IPS-15b (cell line): ENCODE measurements at regions not wholly inside any gene's neighbourhood (a gene's known extent, or its start where the extent isn't known, plus 50 kb on each side); places are given as distances from the start of the nearest gene placed in this dataset.

Source experiments
- H3K27me3 ChIP-seq: one replicate; pipeline ENCODE4 v1.6.1; 2013; ENCODE audit warnings: low read length; ENCODE audit not compliant: control insufficient read depth, insufficient read depth
- H3K36me3 ChIP-seq: one replicate; pipeline ENCODE4 v1.6.1; 2013; ENCODE audit warnings: low read length; ENCODE audit not compliant: control insufficient read depth, insufficient read depth
- H3K4me1 ChIP-seq: one replicate; pipeline ENCODE4 v1.6.1; 2013; ENCODE audit warnings: mild to moderate bottlenecking, low read length; ENCODE audit not compliant: control insufficient read depth, insufficient read depth
- H3K4me3 ChIP-seq: one replicate; pipeline ENCODE4 v1.5.1; 2013; ENCODE audit warnings: low read depth, low read length
- H3K9ac ChIP-seq: one replicate; pipeline ENCODE4 v1.6.1; 2013; ENCODE audit warnings: low read depth, mild to moderate bottlenecking, low read length
- H3K9me3 ChIP-seq: one replicate; pipeline ENCODE4 v1.6.1; 2013; ENCODE audit warnings: mild to moderate bottlenecking, low read length; ENCODE audit not compliant: control insufficient read depth, insufficient read depth

DNA sequence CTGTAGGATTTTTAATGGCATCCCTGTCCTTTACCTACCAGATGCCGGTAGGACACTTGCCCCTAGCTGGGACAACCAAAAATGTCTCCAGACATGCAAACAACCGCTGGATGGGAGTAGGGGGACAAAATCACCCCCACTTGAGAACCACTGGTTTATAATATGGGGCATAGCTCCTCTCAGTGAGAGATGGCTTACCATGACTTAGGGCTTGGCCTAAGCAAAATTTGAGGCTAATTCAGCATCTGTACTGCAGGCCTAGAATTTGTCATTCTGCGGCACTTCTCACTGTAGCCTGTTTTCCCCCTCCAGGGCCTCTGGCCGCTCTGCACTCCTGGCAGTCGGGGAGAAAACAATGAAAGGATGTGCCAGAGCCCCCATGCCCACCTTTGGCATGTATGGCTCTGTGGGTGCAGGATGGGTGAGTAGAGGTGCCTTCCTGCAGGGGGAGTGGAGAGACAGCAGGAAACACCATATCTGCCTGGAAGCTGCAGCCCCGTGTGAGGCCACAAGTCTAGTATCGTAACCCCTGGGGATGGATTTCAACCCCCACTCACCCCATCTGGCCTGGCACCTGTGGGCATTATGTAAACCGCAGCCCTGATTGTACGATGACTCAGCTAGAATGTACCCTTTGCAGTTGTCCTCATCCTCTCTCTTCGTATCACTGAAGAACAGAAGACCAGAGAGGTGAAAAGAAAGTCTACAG lies 268.1 kb downstream of the SOX9 start:
- Histone ChIP-seq H3K4me3 (no peak overlapping the region), H3K9me3 (no peaks in the 10 kb centered on the region), H3K27me3 (peaks cover 2% of the 10 kb centered on the region), H3K4me1 (peaks cover 2% of the 10 kb centered on the region), H3K36me3 (no peaks in the 10 kb centered on the region), H3K9ac (no peak overlapping the region)

DNA sequence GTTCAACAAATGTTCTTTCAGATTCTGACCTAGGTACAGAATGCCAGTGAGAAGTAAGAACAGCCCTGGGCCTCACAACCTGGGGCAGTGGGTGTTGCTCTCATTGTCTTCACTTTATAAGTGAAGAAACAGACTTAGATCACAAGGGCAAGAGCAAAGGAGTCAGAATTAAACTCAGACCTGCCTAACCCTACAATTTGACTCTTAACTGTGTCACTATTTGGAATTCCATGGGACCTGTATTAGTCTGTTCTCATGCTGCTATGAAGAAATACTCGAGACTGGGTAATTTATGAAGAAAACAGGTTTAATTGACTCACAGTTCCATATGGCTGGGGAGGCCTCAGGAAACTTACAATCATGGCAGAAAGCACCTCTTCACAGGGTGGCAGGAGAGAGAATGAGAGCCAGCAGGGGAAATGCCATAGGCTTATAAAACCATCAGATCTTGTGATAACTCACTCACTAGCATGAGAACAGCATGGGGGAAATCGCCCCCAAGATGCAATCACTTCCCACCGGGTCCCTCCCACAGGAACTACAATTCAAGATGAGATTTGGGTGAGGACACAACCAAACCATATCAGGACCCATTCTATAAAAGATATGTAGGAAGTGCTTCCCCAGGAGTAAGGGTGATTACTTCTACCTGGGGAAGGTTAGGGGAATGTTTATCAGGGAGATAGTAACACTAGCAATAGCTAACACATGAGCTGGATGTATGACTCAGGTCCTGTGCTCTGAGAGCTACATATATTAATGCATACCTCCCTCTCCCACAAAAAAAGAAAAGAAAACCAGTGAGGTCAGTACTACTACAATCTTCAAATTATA lies 270.1 kb downstream of the SOX9 start:
- Histone ChIP-seq H3K9ac (no peak overlapping the region), H3K36me3 (no peaks in the 10 kb centered on the region), H3K9me3 (no peaks in the 10 kb centered on the region), H3K4me1 (peaks cover 2% of the 10 kb centered on the region), H3K27me3 (peaks cover 2% of the 10 kb centered on the region), H3K4me3 (no peak overlapping the region)

DNA sequence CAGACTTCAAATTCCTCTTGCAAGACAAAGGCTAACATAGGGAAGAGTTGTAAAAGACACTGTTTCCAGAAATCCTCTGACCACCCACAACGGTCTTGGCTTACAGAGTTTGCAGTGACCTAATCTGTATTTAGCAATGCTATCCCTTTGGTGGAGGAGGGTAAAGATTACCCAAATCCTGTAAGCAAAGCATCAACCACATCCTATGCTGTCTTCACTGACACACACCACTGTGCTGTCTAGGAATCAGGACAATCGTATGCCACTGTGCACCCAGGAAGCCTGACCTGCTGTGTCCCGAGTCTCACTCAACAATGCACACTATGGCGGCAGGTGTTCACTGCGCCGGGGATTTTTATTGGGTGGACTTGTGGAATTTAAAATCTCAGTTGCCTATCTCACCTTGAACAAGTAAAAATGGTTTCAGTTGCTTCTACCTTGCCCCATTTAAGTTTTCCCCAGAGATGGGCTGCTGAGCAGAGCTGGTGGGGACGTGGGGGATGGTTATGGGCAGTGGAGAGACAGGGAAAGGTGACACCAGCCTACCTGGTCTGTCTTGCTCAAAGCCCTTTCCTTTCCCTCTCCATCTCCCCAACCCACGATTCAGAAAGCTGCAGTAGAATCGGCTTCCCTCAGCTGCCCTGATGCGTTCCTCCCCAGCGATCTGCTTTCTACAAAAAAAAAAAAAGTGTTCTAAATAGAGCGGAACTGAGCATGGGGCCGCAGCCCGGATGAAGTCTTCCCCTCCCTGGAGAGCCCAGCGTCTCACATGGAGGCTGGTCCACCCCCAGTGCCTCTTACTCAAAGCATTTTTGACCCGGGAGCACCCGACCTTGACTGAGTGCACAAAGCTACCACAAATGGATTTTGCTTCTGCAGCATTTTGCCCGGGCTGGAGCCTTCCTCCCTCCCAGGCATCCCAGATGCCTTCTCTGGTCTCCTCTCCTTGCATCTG lies 271.5 kb downstream of the SOX9 start:
- Histone ChIP-seq H3K4me3 (no peak overlapping the region), H3K27me3 (peaks cover 2% of the 10 kb centered on the region), H3K9ac (no peak overlapping the region), H3K4me1 (no peaks in the 10 kb centered on the region), H3K9me3 (no peaks in the 10 kb centered on the region), H3K36me3 (no peaks in the 10 kb centered on the region)

DNA sequence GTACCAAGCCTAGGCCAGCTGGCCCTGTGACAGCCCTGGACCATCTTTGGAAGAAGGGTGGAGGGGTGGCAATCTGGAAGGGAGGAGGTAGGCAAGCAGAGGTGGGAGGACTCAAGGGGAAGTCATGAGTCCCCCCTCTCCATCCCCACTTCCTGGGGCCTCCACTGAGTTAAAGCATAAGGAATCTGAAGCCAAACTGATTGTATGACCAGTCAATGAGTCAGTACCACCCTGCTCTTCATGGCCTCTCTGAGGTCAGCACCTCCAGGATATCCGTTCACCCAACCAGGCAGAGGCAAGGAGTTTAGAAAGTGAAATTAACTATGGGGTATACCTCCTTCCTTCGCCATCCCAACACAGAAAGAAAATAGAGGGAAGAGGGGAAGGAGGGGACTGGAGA lies 272.7 kb downstream of the SOX9 start:
- Histone ChIP-seq H3K4me1 (no peaks in the 10 kb centered on the region), H3K4me3 (no peak overlapping the region), H3K9ac (no peak overlapping the region), H3K27me3 (no peaks in the 10 kb centered on the region), H3K9me3 (no peaks in the 10 kb centered on the region), H3K36me3 (no peaks in the 10 kb centered on the region)

DNA sequence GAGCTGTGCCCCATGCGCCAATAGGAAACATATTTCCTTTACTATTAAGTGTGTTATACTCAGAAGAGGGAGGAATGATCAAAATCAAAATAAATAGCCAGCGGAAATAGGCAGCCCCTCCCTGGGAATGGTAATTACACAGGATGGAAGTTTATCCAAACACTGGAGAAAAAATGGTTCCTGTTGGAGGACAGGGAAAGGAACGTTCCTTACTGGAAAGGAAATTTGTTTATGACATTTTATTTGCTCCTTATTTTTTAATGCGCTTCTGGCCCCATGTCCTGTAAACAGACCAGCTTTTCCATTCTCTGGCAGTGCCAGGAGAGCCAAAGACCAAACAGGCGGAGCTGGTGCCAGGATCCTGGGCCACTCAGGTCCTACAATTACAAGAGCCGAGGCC lies 273.7 kb downstream of the SOX9 start:
- H3K4me3 ChIP-seq = no peak overlapping the region
- H3K9me3 ChIP-seq = no peaks in the 10 kb centered on the region
- H3K4me1 ChIP-seq = no peaks in the 10 kb centered on the region
- no peaks in the 10 kb centered on the region for H3K27me3 ChIP-seq
- H3K9ac ChIP-seq = no peak overlapping the region
- H3K36me3 ChIP-seq = no peaks in the 10 kb centered on the region

DNA sequence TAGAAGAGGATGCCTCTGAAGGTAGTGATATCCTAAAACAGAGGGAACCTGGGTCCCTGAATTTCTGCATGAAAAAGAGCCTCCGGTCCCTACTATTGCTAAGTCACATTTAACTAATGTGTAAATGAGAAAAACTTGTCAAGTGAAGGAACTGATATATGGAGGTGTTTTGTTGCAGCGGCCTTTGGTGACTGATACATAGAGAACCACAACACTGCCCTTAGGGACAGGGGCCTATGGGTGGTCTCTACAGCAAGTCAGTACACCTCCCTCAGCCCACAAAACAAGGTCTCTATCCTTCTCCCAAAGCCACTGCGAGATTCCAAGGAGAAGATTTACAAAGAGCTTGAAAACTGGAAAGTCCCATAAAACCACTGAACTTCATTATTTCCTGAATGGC lies 275.3 kb downstream of the SOX9 start:
- no peak overlapping the region for H3K4me3 ChIP-seq
- H3K9me3 ChIP-seq = no peaks in the 10 kb centered on the region
- no peaks in the 10 kb centered on the region for H3K27me3 ChIP-seq
- no peaks in the 10 kb centered on the region for H3K4me1 ChIP-seq
- H3K36me3 ChIP-seq = no peaks in the 10 kb centered on the region
- no peak overlapping the region for H3K9ac ChIP-seq

DNA sequence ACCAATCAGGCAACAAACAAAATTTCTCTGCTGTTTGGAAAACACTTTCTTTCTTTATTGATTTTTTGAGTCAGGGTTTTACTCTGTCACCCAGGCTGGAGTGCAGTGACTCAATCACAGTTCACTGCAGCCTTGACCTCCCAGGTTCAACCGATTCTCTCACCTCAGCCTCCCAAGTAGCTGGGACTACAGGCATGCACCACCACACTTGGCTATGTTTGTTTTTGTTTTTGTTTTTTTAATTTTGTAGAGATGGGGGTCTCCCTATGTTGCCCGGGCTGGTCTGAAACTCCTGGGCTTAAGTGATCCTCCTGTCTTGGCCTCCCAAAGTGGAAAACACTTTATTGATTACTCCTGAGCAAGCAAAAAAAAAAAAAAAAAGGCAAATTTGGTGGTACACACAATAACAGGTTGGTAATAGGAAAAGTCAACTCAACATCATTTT lies 276.4 kb downstream of the SOX9 start:
- H3K4me1 ChIP-seq = no peaks in the 10 kb centered on the region
- H3K27me3 ChIP-seq = no peaks in the 10 kb centered on the region
- H3K36me3 ChIP-seq = no peaks in the 10 kb centered on the region
- H3K4me3 ChIP-seq = no peak overlapping the region
- no peaks in the 10 kb centered on the region for H3K9me3 ChIP-seq
- no peak overlapping the region for H3K9ac ChIP-seq

DNA sequence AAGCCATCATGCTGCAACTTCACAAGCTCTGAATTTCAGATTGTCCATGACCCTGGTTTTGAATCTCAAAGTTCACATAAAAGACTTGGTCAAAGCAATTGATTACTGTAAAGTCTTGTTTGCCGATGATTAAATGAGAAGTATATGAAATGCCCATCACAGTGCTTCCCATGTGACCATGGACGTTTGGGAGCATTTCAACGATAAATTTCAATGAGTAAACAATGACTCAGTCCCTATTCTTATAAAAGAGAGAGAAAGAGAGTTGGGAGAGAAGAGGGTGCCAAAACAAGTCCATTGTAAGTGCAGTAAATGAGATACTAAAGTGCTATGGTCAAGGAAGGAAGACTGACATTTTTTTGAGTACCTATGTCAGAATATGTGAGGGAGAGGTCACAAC lies 276.9 kb downstream of the SOX9 start:
- no peak overlapping the region for H3K4me3 ChIP-seq
- no peaks in the 10 kb centered on the region for H3K9me3 ChIP-seq
- no peak overlapping the region for H3K9ac ChIP-seq
- no peaks in the 10 kb centered on the region for H3K4me1 ChIP-seq
- no peaks in the 10 kb centered on the region for H3K27me3 ChIP-seq
- H3K36me3 ChIP-seq = no peaks in the 10 kb centered on the region

DNA sequence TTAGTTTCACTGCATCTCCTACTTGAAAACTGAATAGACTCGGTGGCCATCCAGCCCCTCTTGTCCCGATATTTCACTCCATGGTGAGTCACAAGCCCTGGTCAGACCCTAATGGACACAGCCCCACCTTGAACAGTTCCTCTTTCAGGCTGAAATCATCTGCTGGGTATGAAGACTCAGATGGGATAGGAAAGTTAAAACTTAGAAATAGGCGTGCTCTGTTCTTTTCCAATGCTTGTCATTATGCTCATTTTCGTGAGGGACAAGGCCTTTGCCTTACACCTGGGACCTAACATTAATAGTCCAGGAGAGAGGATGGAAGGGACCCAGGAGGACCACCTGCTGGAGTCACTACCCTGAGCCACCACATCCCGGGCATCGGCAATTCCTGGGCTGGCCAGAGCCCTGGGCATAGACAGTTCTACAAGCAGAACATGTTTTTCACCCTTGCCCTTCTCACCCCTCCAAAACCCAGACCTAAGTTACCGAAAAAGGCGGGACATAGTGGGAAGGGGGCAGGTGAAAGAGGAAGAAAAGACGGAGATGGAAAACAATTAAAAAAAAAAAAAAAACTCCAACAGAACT lies 278.3 kb downstream of the SOX9 start:
- Histone ChIP-seq H3K27me3 (no peaks in the 10 kb centered on the region), H3K9me3 (no peaks in the 10 kb centered on the region), H3K36me3 (no peaks in the 10 kb centered on the region), H3K9ac (no peak overlapping the region), H3K4me3 (no peak overlapping the region), H3K4me1 (no peaks in the 10 kb centered on the region)

DNA sequence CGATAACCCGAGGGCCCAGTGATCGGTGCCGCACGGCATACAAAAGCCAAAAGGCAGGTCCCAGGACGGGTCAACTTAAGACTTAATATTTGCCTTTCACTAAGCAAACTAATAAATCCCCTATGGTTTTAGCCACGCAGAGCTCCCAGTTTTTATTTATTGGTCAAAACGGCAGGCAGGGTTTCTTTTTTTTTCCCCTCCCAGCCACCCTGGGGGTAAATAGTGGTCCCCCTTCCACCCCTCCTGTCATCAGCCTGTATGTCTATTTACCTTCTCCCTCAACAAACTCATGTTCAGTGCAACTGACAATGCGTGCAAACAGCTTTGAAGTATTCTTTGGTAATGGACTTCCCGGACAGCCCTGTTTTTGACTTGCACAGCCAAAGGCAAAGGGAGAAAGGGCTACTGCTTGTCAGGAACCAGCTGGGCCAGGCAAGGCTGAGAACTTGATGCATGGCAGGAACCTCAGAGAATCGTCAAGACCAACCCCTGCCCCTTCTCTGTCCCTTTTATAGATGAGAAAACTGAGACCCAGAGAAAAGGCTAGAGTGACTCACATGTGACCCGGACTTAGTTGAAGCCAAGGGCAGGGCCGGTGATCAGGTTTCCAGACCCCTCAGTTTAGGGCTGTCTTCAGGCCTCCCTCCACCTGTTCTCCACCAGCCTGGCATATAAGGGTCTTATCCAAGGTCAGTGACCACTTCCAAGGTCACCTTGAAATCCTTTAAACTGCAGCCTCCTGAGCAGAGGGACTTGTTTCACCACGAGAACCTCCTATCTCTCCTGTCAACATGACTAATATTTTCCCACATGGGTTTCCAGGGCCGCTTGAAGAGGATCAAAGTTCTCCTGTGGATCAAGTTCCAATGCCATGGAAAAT lies 279.0 kb downstream of the SOX9 start:
- no peaks in the 10 kb centered on the region for H3K9me3 ChIP-seq
- no peak overlapping the region for H3K4me3 ChIP-seq
- H3K9ac ChIP-seq = no peak overlapping the region
- H3K36me3 ChIP-seq = no peaks in the 10 kb centered on the region
- no peaks in the 10 kb centered on the region for H3K4me1 ChIP-seq
- no peaks in the 10 kb centered on the region for H3K27me3 ChIP-seq

DNA sequence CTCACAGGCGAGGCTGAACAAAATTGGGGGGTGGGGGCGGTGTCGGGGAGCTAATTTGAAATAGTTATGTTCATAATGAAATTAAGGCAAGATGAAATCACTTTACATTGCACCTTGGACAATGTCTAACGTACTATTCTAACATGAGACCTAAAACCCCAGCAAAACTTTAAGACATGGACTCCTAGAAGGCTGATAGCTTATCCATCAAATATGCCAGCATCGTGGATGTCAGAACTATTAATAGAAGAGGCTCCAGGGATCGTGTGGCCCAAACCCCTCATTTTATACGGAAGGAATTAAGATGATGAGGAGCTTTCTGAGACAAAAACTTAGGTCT lies 279.6 kb downstream of the SOX9 start:
- H3K27me3 ChIP-seq = no peaks in the 10 kb centered on the region
- no peaks in the 10 kb centered on the region for H3K4me1 ChIP-seq
- H3K9me3 ChIP-seq = no peaks in the 10 kb centered on the region
- no peak overlapping the region for H3K9ac ChIP-seq
- no peak overlapping the region for H3K4me3 ChIP-seq
- H3K36me3 ChIP-seq = no peaks in the 10 kb centered on the region
